Stimulated activated CD8-positive, alpha-beta memory T cell treated with anti-CD3 and anti-CD28 coated beads, Interleukin-7, amount 100 ng/mL, for 4 hours (primary cell): ENCODE measurements at regions not wholly inside any gene's neighbourhood (a gene's known extent, or its start where the extent isn't known, plus 50 kb on each side); places are given as distances from the start of the nearest gene placed in this dataset.
"Not testable (repeated sequence)": the region's sequence is repeated elsewhere in the genome, so short reads cannot be mapped to it uniquely, and the experiment has no call there.

Source experiments
- DNase-seq, 2 donors: peaks; one replicate each; pipeline ENCODE4 v3.0.0-alpha.2; 2020; ENCODE audit warnings: low read depth in 2 of 2

DNA sequence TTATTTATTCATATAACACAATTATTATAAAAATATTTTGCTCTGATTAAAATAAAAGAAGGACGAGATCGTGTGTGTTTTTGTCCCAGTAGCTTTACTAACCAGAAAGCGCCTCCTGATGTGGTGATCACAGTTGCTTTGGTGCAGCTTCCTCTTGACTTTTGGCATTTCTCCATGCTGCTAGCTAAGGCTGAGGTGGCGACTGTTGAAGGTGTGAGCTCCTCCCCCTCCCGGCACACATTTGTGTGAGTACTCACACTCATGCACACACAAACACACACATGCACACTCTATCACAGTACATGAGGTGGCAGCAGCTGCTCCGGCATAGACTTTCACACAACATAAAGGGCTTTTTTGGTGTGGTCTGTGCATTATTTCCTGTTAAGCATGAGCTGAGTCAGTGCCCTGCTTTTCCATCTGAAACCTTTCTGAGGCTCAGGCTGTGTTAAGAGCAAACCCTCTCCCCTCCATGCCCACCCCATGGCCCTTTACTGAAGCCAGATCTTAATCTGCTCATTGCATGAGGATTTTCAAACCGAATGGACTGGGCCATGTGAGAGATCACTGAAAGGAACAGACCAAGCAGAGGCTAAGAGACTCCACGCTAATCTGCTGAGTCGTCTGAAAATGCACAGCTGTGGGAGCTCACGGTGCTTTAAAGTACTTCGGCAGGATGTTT, 53.3 kb downstream of the FOXD4L1 start:
- DNase-seq, result peak; percentile 40 to 42

GRCh38 chr2:113559820-113560219, 61.4 kb downstream of the FOXD4L1 start:
- DNase-seq, result not testable (repeated sequence)

DNA sequence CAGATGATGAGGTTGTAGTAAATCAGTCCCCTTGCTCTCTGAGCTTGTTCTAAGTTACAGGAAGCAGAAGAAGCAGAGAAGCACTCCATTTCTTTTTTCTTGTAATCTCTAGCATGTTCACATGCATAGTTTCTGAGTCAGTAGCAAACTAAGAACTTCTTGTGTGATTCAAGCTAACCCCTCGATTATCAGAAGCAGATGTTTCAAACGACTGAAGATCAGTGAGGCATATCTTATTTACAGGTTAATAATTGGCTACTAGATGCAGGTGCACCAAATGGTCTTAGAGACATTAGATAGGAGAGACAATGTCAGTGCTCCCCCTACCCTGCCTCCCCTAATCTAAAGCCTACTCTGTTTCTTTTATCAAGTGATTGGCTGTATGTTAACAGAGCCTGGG, 64.2 kb downstream of the FOXD4L1 start:
- not testable (repeated sequence) for DNase-seq

GRCh38 chr2:113566674-113567480, 60.2 kb upstream of the RABL2A start:
- DNase-seq, result not testable (repeated sequence)

DNA sequence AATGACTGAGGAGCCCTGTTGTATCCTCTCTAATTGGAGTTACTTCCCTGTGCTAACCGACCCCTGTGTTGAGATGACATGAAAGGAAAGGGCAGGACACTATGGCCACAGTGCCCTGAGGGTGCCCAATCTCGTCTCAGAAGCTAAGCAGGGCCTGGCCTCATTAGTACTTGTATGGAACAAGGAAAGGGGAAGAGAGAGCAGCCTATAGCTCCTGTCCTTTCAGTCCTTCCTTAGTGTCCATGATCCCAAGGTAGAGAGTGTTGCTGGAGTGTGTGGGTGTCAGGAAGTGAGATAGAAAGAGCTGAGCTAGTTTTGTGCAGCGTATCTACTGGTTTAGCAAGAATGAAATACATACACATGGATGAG, 59.6 kb upstream of the RABL2A start:
- DNase-seq, result not testable (repeated sequence)

- not testable (repeated sequence) for DNase-seq
Observed at GRCh38 chr2:113568231-113568630, 58.8 kb upstream of the RABL2A start.

- not testable (repeated sequence) for DNase-seq
Observed at GRCh38 chr2:113570082-113570481, 57.0 kb upstream of the RABL2A start.

- not testable (repeated sequence) for DNase-seq
Observed at GRCh38 chr2:113570509-113571009, 56.5 kb upstream of the RABL2A start.

GRCh38 chr2:113571482-113572068, 55.5 kb upstream of the RABL2A start:
- DNase-seq, result not testable (repeated sequence)

GRCh38 chr2:113575721-113576120, 51.3 kb upstream of the RABL2A start:
- DNase-seq, result not testable (repeated sequence)

DNA sequence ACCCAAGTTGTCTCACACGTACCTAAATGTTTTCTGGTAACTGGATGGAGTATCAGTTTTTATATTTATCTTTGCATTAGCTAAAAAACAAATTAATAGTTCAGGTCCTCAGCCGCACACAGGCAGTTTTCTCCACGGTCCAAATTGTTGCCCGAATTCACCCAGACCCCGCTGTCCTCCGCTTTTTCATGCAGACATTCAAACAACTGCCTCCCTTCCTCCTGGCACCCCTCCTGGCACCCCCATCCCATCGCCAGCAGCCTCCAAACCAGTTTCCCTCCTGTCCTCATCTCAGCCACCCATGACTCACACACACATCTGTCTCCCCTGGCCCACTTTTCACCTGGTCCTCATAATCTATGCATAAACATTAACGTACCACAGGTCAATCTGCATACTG, 50.7 kb upstream of the RABL2A start:
- not testable (repeated sequence) for DNase-seq
